HG03469 (cell line): ENCODE measurements at regions not wholly inside any gene's neighbourhood (a gene's known extent, or its start where the extent isn't known, plus 50 kb on each side); places are given as distances from the start of the nearest gene placed in this dataset.
A peak's percentile ranks its signal among the peaks of the same experiment; 100 is the strongest.

Source experiments
- ATAC-seq: cut with Tn5 transposase; IDR thresholded peaks from one replicate; pipeline ENCODE4 v1.9.1; 2021; ENCODE audit warnings: mild to moderate bottlenecking, moderate library complexity, moderate number of reproducible peaks; ENCODE audit not compliant: unreplicated experiment

GRCh38 chr2:55973673-55974072 lies 50.1 kb upstream of the EFEMP1 start:
- ATAC-seq: no peak

GRCh38 chr2:55976681-55977080 lies 53.1 kb upstream of the EFEMP1 start:
- no peak for ATAC-seq

- peak; percentile 98 for ATAC-seq
These were observed 61.8 kb upstream of the EFEMP1 start for GRCh38 chr2:55985406-55985805.

DNA sequence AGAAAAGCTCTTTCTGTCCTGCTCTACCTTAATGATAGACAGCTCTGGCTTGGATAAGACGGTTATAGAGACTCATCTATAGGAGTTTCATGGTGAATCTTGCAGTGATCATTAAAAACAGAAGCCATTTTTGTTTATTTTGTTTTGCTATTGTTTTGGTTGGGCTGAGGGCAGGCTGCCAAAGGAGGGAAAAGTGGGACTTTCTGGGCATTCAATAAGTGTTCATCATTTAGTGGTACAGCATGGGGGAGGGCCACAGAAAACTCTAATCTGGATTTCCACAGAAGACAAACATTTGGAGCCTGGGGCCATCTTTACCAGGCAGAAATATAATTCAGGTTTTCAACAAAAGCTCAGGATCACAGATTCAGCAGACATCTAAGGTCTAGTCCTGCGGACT lies 62.4 kb upstream of the EFEMP1 start:
- ATAC-seq: no peak

DNA sequence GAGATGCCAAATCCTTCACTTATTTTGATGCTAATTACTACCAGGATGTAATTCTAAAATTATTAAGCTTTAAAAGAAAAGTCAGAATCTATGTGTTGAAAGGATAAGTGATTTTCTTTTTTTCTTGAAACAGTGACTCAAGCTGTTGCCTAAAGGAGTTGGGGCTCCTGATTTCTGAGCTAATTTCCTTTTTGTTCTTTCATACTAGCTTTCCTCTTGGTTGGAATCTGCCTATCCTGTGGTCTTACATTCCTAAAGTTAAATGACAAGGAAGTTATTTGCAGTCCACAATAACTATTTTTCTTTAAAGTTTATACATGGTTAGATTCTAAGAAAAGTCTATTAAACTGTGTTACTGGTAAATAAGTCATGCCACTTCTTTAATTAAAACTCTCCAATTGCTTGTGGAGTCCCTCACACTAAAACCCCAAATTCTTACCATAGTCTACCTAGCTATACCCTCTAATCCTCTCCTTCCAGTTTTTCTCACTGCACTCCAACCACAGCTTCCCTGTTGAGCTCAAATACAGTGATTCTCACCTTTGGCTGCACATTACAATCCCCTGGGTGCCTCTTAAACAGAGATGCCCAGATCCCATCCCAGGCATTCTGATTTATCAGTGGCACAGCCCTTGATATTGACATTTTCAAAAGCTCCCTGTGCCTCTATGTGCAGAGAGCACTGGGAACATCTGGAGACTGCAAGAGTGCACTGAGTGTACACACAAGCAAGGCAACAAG lies 63.3 kb upstream of the EFEMP1 start:
- ATAC-seq: no peak

- ATAC-seq: no peak
These were observed 65.8 kb upstream of the EFEMP1 start for GRCh38 chr2:55989405-55989804.

GRCh38 chr2:55992455-55992854 lies 68.9 kb upstream of the EFEMP1 start:
- ATAC-seq: no peak

- no peak for ATAC-seq
These were observed 70.1 kb upstream of the EFEMP1 start for GRCh38 chr2:55993685-55994084.

GRCh38 chr2:55995211-55995610 lies 71.6 kb upstream of the EFEMP1 start:
- ATAC-seq: no peak

DNA sequence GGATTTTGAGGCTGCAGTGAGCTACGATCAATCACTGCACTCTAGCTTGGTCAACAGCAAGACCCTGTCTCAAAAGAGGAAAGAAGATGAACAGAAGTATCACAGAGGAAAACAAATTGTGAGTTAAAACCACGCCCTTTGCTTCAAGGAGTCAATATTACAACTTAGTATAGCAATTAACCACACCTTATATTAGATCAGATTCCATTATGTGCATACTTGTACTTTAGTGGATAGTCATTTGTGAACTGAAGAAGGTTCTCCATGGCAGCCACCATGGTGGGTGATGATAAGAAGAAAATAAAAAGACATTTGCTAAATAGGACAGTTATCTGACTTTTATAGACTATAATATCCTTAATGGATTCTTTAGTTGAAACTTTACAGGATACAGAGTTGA lies 72.3 kb upstream of the EFEMP1 start:
- ATAC-seq: no peak

GRCh38 chr2:55999231-55999630 lies 75.6 kb upstream of the EFEMP1 start:
- no peak for ATAC-seq

GRCh38 chr2:55999790-56000189 lies 76.2 kb upstream of the EFEMP1 start:
- no peak for ATAC-seq

DNA sequence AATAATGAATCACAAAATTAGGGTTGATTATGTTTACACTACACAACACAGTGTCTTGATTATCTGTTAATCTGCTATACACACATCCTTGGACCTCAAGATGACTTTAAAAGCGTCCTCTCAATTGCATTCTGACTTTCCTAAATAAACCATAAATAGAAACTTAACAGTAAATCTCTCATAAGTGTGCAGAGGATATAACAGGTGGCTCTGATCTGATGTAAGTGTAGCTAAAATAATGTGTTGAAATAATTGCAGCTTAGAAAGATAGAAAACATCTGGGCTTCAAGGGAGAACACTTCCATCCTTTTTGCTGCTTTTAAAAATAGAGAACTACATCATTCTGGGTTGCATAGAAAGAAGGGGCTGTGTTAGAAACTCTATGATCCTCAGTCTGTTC lies 78.4 kb upstream of the EFEMP1 start:
- ATAC-seq: no peak

- ATAC-seq: no peak
These were observed 85.3 kb upstream of the EFEMP1 start for GRCh38 chr2:56008661-56009431.

DNA sequence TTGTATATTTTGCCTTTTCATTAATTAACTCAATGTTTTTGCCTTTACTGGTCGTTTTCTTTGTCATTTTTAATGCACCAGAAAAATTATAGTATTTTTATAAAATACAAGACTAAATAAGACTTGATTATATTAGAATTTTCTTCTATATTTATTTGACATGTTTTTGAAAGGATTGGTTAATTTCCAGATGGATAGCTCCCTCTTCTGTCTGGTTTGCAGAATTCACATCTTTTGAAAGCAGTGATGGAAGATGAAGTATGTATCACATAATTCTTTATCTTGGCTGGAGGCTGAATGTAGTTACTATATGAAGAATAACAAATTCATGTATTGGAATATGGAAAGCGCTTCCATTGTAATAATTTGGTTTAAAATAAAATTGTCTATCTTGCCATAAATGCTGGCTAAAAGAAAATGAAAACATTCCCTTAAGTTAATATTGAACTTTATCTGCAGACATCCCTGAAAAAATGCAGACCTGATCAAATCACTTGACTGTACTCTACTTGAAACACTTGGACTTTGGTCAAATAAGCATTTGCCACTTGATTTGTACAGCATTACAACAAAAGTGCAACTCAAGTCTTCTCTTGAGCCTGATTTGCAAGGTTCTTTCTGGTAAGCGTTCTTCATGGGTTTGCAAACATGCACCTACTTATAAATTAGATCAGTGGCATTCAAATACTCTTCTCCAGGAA lies 86.3 kb upstream of the EFEMP1 start:
- no peak for ATAC-seq

DNA sequence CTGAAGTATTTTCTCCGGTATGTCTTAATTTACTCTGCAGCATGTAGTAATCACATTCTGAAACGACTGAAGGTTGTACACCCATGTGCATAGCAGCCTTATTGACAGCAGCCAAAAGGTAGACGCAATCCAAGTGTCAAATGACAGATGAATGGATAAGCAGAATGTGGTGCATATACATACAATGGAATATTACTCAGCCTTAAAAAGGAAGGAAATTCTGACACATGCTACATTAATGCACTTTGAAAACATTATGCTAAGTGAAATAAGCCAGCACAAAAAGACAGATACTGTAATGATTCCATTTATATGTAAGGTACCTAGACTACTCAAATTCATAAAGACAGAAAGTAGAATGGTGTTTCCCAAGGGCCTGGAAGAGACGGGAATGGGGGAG lies 88.0 kb upstream of the EFEMP1 start:
- no peak for ATAC-seq

- ATAC-seq: no peak
These were observed 88.7 kb upstream of the EFEMP1 start for GRCh38 chr2:56012221-56012765.

- ATAC-seq: no peak
These were observed 89.9 kb upstream of the EFEMP1 start for GRCh38 chr2:56013475-56013874.

DNA sequence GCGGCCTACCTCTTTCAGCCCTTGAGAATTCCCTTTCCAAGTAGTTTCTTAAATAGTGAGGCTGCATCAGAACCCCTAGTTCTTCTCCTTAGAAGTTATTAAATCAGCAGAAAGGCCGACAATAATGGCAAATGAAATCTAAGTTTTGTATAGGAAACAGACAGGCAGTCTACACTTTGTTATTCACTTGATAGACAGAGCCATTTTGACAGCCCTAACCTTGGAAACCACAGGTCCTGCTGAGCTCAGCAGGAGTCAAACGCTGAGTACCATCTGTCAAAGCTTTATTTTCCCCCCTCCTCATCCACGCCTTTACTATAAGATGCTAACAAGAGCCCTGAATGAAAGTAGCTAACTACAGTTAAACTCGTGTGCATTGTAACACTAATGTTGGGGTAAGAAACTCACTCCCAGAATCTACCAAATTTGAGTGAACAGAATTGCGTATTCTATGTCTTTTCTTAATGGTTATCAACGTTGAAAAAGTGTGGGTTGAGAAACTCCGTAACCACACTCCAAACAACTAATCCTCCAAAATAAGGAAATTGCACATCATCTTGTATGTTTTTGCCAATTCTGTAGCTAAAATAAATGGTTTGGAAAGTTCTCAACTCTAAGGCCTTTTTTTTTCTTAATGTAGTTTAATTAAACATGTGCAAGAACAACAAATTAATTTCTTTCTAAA lies 90.6 kb upstream of the EFEMP1 start:
- ATAC-seq: no peak

- ATAC-seq: no peak
These were observed 92.1 kb upstream of the EFEMP1 start for GRCh38 chr2:56015711-56016115.

GRCh38 chr2:56017784-56018183 lies 94.2 kb upstream of the EFEMP1 start:
- ATAC-seq: no peak
